ENCODE measurements at regions not wholly inside any gene's neighbourhood (a gene's known extent, or its start where the extent isn't known, plus 50 kb on each side); places are given as distances from the start of the nearest gene placed in this dataset.

DNA sequence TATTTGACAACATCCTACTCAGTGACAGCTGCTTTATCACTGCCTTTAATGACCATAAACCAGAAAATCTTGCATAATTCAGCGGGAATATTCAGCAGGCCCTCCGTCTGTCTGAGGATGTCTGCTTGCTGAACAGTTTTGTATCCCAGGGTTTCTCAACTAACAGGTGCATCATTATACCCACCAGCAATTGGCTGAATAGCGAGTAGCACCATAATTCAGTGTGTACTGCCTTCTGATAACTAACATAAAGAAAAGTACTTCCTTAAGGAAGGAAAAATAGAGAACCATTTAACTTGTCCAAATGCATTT is 680.1 kb downstream of the GALC start:
- Histone ChIP-seq H3K27me3 (replicated peaks; ENCODE audit: insufficient read depth, low read depth, low read length, poor library complexity) (no peaks in the 10 kb centered on the region), H3K4me3 (ENCODE audit: low read depth, low read length, poor library complexity, severe bottlenecking) (no peak overlapping the region), H3K27ac (ENCODE audit: low read depth, low read length, poor library complexity, severe bottlenecking) (no peak overlapping the region), H3K36me3 (ENCODE audit: insufficient read depth, low read length, poor library complexity, severe bottlenecking) (no peaks in the 10 kb centered on the region), H3K4me1 (ENCODE audit: insufficient read depth, low read length, poor library complexity, severe bottlenecking) (no peaks in the 10 kb centered on the region), H3K9me3 (ENCODE audit: low read depth, low read length, poor library complexity, severe bottlenecking) (no peaks in the 10 kb centered on the region)
- TF ChIP-seq EZH2 (IDR thresholded peaks at IDR 0.05; ENCODE audit: borderline replicate concordance, low read depth, low read length, poor library complexity, severe bottlenecking), result no peak
- no peak for TF ChIP-seq CTCF (conservative IDR thresholded peaks at IDR 0.05; ENCODE audit: low read depth, low read length)
- intact Hi-C loops (cut with micrococcal nuclease; ENCODE audit: unreplicated experiment), result no loop called here
- ChIA-PET POLR2A (ENCODE audit: low non-redundant PET) (no interaction called here), CTCF (interaction anchor here (0.6 kb wide), 1 partner anchor 158 kb away, joined by 5 read pairs; no protein-coding TSS in a partner anchor)
- DNase-seq (ENCODE audit: low spot score), result no peak
- no TSS peak for BruUV-seq (replicated peaks)

GRCh38 chr14:87312169-87312893 is 680.7 kb downstream of the GALC start:
- POLR2A ChIA-PET (ENCODE audit: low non-redundant PET), result no interaction called here
- intact Hi-C loops (cut with micrococcal nuclease; ENCODE audit: unreplicated experiment), result no loop called here
- Histone ChIP-seq H3K36me3 (ENCODE audit: insufficient read depth, low read length, poor library complexity, severe bottlenecking) (no peaks in the 10 kb centered on the region), H3K27me3 (replicated peaks; ENCODE audit: insufficient read depth, low read depth, low read length, poor library complexity) (no peaks in the 10 kb centered on the region), H3K27ac (ENCODE audit: low read depth, low read length, poor library complexity, severe bottlenecking) (no peak overlapping the region), H3K4me1 (ENCODE audit: insufficient read depth, low read length, poor library complexity, severe bottlenecking) (no peaks in the 10 kb centered on the region), H3K4me3 (ENCODE audit: low read depth, low read length, poor library complexity, severe bottlenecking) (no peak overlapping the region), H3K9me3 (ENCODE audit: low read depth, low read length, poor library complexity, severe bottlenecking) (no peaks in the 10 kb centered on the region)
- no TSS peak for BruUV-seq (replicated peaks)
- no peak for TF ChIP-seq EZH2 (IDR thresholded peaks at IDR 0.05; ENCODE audit: borderline replicate concordance, low read depth, low read length, poor library complexity, severe bottlenecking)
- no peak for TF ChIP-seq CTCF (conservative IDR thresholded peaks at IDR 0.05; ENCODE audit: low read depth, low read length)
- no peak for DNase-seq (ENCODE audit: low spot score)
- CTCF ChIA-PET, result no interaction called here

GRCh38 chr14:87309557-87309956 is 683.4 kb downstream of the GALC start:
- POLR2A ChIA-PET (ENCODE audit: low non-redundant PET), result no interaction called here
- Histone ChIP-seq H3K4me1 (ENCODE audit: insufficient read depth, low read length, poor library complexity, severe bottlenecking) (no peaks in the 10 kb centered on the region), H3K27me3 (replicated peaks; ENCODE audit: insufficient read depth, low read depth, low read length, poor library complexity) (no peaks in the 10 kb centered on the region), H3K4me3 (ENCODE audit: low read depth, low read length, poor library complexity, severe bottlenecking) (no peak overlapping the region), H3K27ac (ENCODE audit: low read depth, low read length, poor library complexity, severe bottlenecking) (no peak overlapping the region), H3K9me3 (ENCODE audit: low read depth, low read length, poor library complexity, severe bottlenecking) (no peaks in the 10 kb centered on the region), H3K36me3 (ENCODE audit: insufficient read depth, low read length, poor library complexity, severe bottlenecking) (no peaks in the 10 kb centered on the region)
- no peak for DNase-seq (ENCODE audit: low spot score)
- intact Hi-C loops (cut with micrococcal nuclease; ENCODE audit: unreplicated experiment), result no loop called here
- no peak for TF ChIP-seq CTCF (conservative IDR thresholded peaks at IDR 0.05; ENCODE audit: low read depth, low read length)
- no TSS peak for BruUV-seq (replicated peaks)
- CTCF ChIA-PET, result no interaction called here
